ENCODE measurements at regions not wholly inside any gene's neighbourhood (a gene's known extent, or its start where the extent isn't known, plus 50 kb on each side); places are given as distances from the start of the nearest gene placed in this dataset.

DNA sequence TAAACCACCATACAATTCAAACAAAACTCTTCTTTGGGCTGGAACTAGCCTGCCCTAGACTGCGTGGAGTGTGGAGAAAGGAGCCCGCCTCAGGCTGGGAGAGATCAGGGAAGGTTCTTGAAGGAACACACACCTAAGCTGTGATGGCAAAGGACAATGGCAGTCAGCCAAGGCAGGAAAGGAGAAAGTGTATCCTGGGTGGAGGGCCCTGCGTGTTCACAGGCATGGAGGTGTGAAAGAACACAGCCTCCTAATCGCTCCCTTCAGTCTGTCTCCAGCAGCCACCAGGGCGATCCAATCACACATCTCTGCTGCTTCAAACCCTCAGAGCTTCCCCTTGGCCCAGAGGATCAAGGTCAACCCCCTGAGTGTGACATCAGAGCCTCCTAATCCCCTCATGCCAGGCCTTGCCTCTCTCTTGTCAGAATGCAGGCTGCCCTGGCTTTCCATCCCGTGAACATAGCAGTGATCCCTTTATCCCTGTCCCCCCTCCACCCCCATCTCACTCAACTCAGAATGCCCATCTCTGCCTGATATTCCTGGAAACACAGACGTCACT lies 173.0 kb downstream of the KATNIP start:
- no peak overlapping the region for H3K4me3 ChIP-seq (ENCODE audit: low read depth, low read length)
- no peak for DNase-seq (ENCODE audit: low read depth, low spot score)
- TF ChIP-seq, protein P1, sequence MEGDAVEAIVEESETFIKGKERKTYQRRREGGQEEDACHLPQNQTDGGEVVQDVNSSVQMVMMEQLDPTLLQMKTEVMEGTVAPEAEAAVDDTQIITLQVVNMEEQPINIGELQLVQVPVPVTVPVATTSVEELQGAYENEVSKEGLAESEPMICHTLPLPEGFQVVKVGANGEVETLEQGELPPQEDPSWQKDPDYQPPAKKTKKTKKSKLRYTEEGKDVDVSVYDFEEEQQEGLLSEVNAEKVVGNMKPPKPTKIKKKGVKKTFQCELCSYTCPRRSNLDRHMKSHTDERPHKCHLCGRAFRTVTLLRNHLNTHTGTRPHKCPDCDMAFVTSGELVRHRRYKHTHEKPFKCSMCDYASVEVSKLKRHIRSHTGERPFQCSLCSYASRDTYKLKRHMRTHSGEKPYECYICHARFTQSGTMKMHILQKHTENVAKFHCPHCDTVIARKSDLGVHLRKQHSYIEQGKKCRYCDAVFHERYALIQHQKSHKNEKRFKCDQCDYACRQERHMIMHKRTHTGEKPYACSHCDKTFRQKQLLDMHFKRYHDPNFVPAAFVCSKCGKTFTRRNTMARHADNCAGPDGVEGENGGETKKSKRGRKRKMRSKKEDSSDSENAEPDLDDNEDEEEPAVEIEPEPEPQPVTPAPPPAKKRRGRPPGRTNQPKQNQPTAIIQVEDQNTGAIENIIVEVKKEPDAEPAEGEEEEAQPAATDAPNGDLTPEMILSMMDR (IDR thresholded peaks at IDR 0.05; ENCODE audit: insufficient read depth, low read length, missing control alignments) = no peak
- ChIA-PET POLR2A (no interaction called here), CTCF (interaction anchor here (1.1 to 1.3 kb wide), 2 partner anchors 9 to 349 kb away, joined by 3 read pairs; no protein-coding TSS in a partner anchor)

DNA sequence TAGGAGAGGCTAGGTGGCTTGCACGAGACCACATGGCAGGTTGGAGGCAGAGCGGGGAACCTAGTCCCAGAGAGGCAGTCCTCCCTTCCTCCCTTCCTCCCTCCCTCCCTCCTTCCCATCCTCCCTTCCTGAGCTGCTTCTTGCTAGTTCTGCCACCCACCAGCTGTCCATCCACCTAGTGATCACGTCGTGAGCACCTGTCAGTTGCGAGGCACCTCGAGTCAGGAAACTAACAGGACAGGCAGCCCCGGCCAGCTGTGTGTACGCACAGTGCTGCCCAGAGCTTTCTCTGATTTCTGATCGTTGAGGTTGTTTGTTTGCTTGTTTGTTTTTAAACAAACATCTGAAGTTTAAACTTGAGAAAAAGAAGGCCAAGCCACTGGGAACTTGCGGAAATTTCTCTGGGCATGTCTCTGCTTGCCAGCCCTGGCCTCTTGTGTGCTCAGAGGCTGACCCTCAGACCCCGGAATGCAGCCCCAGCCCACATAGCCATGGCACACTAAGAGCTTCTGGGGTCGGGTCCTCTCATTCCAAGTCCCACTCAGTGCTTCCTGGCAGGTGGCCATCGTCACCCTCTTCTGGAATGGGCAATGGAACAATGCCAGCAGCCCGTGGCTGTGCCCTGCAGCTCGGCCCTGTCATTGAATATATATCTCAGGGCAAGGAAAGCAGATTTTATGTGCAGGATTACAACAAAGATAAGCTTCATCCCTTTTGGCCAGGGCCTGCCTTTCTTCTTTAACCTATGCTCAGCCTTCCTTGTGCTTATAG lies 174.0 kb downstream of the KATNIP start:
- TF ChIP-seq, protein P1 (IDR thresholded peaks at IDR 0.05; ENCODE audit: insufficient read depth, low read length, missing control alignments) = no peak
- no peak for DNase-seq (ENCODE audit: low read depth, low spot score)
- no peak overlapping the region for H3K4me3 ChIP-seq (ENCODE audit: low read depth, low read length)
- POLR2A ChIA-PET = no interaction called here
- CTCF ChIA-PET = interaction anchor here (1.1 kb wide), 1 partner anchor 9 kb away, joined by 3 read pairs; no protein-coding TSS in a partner anchor

DNA sequence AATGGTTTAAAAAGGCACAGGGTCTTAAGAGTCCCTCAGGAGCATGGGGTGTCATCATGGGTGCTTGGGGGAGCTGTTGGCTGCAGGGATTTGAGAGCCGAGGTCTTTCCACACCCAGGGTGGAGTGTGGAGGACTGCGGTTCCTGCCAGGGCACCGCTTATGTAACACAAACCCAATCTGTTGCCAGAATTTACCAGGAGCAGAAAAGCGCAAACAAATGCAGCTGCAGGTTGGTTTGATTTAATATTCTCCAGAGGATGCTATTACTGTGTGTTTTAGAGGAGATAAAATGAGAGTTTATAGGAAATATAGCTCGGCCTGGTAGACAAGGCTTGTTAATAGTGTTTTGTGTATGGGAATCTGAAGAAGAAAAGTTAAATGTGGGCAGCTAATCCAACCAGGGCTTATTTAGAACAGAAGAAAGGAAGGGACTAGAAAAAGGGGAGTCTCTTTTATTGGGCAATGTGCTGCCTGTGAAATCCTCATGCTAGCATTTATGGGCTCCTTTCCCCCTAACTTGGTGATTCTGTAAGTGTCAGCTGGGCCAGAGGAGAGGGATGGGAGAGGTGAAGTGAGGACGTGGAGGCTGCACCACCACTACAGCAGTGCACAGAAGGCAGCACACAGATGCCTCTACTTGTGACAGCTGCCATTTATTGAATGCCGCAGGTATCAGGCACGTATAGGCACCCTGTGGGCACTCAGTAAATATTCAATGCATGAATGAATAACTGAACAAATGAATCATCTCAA lies 174.7 kb downstream of the KATNIP start:
- no peak overlapping the region for H3K4me3 ChIP-seq (ENCODE audit: low read depth, low read length)
- ChIA-PET POLR2A (no interaction called here), CTCF (interaction anchor here (1.1 kb wide), 1 partner anchor 10 kb away, joined by 3 read pairs; no protein-coding TSS in a partner anchor)
- DNase-seq (ENCODE audit: low read depth, low spot score) = no peak
- TF ChIP-seq, protein P1 (IDR thresholded peaks at IDR 0.05; ENCODE audit: insufficient read depth, low read length, missing control alignments) = no peak

DNA sequence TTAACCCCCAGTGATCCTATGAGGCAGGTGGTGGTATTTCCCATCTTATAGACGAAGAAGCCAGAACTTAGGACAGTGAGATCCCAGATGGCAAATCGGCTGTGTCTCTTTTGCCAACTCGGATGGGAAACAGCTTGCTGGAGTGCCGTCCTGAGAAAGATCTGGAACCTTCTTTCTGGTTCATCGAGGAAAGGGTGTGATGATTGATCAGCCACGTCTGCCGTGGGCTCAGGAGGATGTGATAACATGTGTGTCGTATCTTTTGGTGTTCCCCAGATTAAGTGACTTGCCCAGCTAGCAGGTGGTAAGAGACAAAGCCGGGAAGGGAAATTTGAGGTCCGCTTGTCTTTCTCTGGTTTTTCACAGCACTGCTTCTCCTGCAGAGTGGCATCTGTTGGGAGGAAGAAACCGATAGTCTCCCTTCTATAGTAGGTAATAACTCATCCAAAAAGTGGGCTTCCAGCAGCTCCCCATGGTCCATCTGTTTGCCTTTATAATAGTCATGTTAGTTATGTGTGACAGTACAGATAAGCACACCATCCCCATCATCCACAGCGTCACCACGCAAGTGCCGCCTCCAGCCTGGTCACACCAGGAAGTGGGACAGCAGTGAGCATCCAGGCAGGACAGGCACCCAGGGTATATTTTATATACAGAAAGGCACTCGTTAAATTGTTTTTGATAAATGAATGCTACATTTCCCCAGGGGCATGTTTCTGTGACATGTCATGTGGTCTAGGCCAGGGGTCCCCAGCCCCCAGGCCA lies 175.5 kb downstream of the KATNIP start:
- DNase-seq (ENCODE audit: low read depth, low spot score) = no peak
- TF ChIP-seq, protein P1 (IDR thresholded peaks at IDR 0.05; ENCODE audit: insufficient read depth, low read length, missing control alignments) = no peak
- CTCF ChIA-PET = no interaction called here
- POLR2A ChIA-PET = no interaction called here
- H3K4me3 ChIP-seq (ENCODE audit: low read depth, low read length) = no peak overlapping the region

DNA sequence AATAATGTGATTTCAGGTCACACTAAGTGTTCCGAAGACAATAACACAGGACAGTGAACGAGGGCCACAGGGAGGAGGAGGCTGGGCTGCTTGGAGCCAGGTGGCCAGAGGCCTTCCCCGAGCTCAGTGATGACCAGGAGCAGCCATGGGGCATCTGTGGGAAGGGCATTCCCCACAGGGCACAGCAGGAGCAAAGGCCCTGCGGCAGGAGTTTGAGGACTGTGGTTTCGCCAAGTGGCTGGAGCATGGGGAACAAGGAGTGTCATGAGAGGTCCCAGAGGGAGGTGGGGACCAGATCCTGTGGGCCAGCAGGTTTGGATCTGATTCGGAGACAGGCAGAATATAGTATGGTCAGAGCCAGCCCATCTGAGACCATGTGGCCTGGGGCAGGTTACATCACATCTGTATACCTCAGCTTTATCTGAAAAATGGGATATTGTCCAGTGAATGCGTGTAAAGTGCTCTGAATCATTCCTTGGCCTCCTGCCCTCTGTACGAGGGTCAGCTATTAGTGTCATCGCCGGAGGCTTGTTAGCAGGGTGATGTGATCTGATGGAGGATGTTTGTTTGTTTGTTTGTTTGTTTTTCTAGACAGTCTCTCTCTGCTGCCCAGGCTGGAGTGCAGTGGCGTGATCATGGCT lies 176.8 kb downstream of the KATNIP start:
- ChIA-PET POLR2A (no interaction called here), CTCF (no interaction called here)
- no peak for DNase-seq (ENCODE audit: low read depth, low spot score)
- TF ChIP-seq, protein P1 (IDR thresholded peaks at IDR 0.05; ENCODE audit: insufficient read depth, low read length, missing control alignments) = no peak
- H3K4me3 ChIP-seq (ENCODE audit: low read depth, low read length) = no peak overlapping the region

All from AG04449 (cell line).